ENCODE measurements at regions not wholly inside any gene's neighbourhood (a gene's known extent, or its start where the extent isn't known, plus 50 kb on each side); places are given as distances from the start of the nearest gene placed in this dataset.

GRCh38 chr20:58162986-58163385 lies 65.5 kb downstream of the ANKRD60 start:
- no peak overlapping the region for H3K4me3 ChIP-seq (ENCODE audit: low read depth, low read length)
- in situ Hi-C loops (cut with HindIII; ENCODE audit: low sequenced_read_pairs), result no loop called here
- TF ChIP-seq, protein P1, sequence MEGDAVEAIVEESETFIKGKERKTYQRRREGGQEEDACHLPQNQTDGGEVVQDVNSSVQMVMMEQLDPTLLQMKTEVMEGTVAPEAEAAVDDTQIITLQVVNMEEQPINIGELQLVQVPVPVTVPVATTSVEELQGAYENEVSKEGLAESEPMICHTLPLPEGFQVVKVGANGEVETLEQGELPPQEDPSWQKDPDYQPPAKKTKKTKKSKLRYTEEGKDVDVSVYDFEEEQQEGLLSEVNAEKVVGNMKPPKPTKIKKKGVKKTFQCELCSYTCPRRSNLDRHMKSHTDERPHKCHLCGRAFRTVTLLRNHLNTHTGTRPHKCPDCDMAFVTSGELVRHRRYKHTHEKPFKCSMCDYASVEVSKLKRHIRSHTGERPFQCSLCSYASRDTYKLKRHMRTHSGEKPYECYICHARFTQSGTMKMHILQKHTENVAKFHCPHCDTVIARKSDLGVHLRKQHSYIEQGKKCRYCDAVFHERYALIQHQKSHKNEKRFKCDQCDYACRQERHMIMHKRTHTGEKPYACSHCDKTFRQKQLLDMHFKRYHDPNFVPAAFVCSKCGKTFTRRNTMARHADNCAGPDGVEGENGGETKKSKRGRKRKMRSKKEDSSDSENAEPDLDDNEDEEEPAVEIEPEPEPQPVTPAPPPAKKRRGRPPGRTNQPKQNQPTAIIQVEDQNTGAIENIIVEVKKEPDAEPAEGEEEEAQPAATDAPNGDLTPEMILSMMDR (IDR thresholded peaks at IDR 0.05; ENCODE audit: low read depth, low read length), result no peak

DNA sequence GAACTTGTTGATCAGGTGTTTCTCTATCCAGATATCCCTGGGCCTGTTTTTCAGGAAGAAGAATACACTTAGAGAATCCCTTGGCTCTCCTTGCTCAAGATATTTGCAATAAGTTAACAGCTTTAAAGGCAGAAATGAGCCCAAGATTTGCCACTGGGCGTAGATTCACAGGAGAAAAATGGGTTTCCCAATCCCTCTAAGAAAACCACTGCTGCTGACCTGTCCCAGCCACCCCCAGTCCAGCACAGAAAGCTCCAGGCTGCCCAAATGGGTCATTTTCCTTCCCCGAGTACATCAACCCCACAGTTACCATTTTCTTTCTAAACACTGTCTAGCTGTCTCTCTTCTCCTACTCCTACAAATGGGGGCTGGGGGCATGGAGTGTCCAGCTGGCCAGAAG lies 67.3 kb downstream of the ANKRD60 start:
- in situ Hi-C loops (cut with HindIII; ENCODE audit: low sequenced_read_pairs), result no loop called here
- TF ChIP-seq, protein P1 (IDR thresholded peaks at IDR 0.05; ENCODE audit: low read depth, low read length), result no peak
- no peak overlapping the region for H3K4me3 ChIP-seq (ENCODE audit: low read depth, low read length)
- no peak for DNase-seq (ENCODE audit: low read depth, low spot score)

More at GRCh38 chr20:58162986-58163385, 65.5 kb downstream of the ANKRD60 start:
- DNase-seq (ENCODE audit: low read depth, low spot score), result no peak

DNA sequence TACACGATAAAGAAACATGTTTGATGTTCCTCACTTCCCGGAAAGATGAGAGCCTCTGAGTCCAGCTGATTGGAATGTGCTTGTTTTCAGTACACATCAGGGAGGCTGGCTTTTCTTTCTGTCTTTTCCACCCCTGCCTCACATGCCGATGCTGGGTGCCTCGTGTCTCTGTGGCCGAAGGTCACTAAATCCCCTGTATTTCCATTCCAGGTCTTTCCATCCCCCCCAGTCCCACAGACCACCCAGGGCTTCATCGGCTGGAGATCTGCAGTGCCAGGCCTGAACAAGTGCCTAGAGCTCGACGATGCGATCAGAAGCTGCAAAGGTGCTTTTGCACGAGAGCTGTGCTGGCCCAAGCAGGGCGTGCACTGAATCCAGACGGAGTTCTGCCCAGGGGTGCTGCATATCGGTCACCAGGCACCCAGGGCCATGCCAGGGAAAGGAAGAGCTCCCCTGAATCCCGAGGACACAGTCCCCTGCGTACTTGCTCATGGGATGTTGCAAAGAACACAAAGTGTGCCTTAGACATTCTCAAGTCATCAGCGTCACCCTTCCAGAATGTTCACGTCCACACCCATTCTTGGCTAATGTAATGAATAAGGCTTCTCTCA lies 67.9 kb downstream of the ANKRD60 start:
- H3K4me3 ChIP-seq (ENCODE audit: low read depth, low read length), result no peak overlapping the region
- TF ChIP-seq, protein P1 (IDR thresholded peaks at IDR 0.05; ENCODE audit: low read depth, low read length), result no peak
- DNase-seq (ENCODE audit: low read depth, low spot score), result peak; percentile 71
- in situ Hi-C loops (cut with HindIII; ENCODE audit: low sequenced_read_pairs), result no loop called here

DNA sequence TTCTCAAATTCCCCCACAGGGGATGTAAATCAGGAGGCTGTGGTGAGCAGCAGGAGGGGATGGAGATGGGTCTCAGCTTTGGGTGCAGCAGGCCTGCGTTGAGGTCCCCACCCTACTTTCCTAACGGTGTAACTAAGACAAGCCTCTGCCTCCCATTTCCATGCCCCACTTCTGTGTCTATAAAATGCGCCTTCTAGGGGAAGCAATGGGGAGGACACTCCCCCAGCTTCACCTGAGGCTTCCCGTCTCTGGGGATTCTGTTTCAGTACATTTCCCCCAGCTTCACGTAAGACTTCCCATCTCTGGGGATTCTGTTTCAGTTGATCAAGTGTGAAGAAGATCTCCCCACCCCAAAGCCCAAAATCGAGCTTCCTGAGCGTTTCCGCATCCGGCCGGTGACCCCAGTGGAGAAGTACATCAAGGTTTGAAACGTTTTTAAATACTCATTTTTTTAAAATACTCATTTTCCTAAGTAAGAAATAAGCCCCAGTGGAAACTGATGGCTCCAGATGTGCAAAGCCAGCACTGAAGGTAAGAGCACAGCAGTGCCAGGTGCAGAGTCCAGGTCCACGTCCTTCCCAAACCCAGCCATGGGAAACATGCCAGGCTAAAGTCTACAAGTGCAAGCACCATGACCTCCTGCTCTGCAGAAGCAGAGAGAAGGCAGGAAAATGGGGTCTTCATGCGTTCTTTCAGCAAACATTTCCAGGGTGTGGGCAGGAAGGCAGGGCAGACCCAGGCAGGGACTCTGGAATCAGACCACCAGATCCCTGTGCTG lies 73.1 kb downstream of the ANKRD60 start:
- H3K4me3 ChIP-seq (ENCODE audit: low read depth, low read length), result no peak overlapping the region
- DNase-seq (ENCODE audit: low read depth, low spot score), result no peak
- TF ChIP-seq, protein P1 (IDR thresholded peaks at IDR 0.05; ENCODE audit: low read depth, low read length), result no peak
- in situ Hi-C loops (cut with HindIII; ENCODE audit: low sequenced_read_pairs), result no loop called here

DNA sequence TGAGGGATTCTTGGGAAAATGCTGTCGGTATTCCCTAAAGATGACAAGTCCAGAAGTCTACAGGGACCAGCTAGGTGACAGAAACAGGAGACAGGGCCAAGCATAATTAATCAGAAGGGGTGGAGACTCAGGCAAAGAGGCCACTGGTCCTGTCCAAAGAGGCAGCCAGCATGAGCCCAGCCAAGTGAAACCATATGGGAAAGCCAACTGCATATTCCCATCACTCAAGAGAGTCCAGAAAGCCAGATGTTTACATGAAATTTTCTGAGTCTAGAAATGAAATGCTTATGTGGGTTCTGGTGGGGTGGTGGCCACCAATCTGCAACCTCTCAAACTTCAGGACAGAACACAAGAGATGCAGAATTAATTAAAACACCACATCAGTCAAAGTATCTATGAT lies 74.3 kb downstream of the ANKRD60 start:
- no peak for DNase-seq (ENCODE audit: low read depth, low spot score)
- in situ Hi-C loops (cut with HindIII; ENCODE audit: low sequenced_read_pairs), result no loop called here
- H3K4me3 ChIP-seq (ENCODE audit: low read depth, low read length), result no peak overlapping the region
- TF ChIP-seq, protein P1 (IDR thresholded peaks at IDR 0.05; ENCODE audit: low read depth, low read length), result no peak

DNA sequence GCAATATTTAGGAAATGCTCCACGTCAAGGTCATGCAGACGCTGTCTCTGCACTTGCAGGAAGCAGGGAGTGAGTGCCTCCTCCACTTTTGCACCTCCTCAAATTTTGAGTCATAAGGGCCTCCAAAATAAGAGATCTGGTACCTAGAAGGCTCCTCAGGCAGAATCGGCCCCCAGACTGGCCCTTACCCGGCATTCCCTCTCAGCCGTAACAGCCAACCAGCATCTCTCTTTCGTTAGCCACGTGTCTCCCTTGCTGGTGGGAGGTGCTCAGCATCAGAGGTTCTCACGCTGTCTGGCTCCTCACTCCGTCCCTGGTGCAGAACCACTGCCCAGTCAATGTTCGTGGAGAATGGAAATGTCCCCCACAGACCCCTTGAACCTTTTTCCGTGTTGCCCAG lies 75.3 kb downstream of the ANKRD60 start:
- DNase-seq (ENCODE audit: low read depth, low spot score), result no peak
- TF ChIP-seq, protein P1 (IDR thresholded peaks at IDR 0.05; ENCODE audit: low read depth, low read length), result no peak
- in situ Hi-C loops (cut with HindIII; ENCODE audit: low sequenced_read_pairs), result no loop called here
- H3K4me3 ChIP-seq (ENCODE audit: low read depth, low read length), result no peak overlapping the region
